Nephron progenitor cell (in vitro differentiated cells): ENCODE measurements at regions not wholly inside any gene's neighbourhood (a gene's known extent, or its start where the extent isn't known, plus 50 kb on each side); places are given as distances from the start of the nearest gene placed in this dataset.

ENCODE experiments used
- DNase-seq: peaks from one replicate; pipeline ENCODE4 v3.0.0; 2021
- H3K27ac Mint-ChIP-seq: 2 replicates; pipeline ENCODE4 v1.8.0; 2021; ENCODE audit warnings: mild to moderate bottlenecking, moderate library complexity, mixed read lengths
- H3K27me3 Mint-ChIP-seq: 2 replicates; pipeline ENCODE4 v1.8.0; 2021; ENCODE audit warnings: mild to moderate bottlenecking, low read depth, mixed read lengths; ENCODE audit not compliant: poor library complexity
- H3K36me3 Mint-ChIP-seq: 2 replicates; pipeline ENCODE4 v1.8.0; 2021; ENCODE audit warnings: low read depth, mixed read lengths
- H3K4me1 Mint-ChIP-seq: 2 replicates; pipeline ENCODE4 v1.8.0; 2021; ENCODE audit warnings: mixed read lengths
- H3K4me3 Mint-ChIP-seq: 2 replicates; pipeline ENCODE4 v1.8.0; 2021; ENCODE audit warnings: mild to moderate bottlenecking, moderate library complexity, mixed read lengths
- H3K9me3 Mint-ChIP-seq: 2 replicates; pipeline ENCODE4 v1.8.0; 2021; ENCODE audit warnings: mild to moderate bottlenecking, moderate library complexity, mixed read lengths
- TF ChIP-seq, protein P1 (sequence below): fragments of 200-600 bp; sonication (generic); IDR thresholded peaks from 2 replicates; pipeline ENCODE4 v1.5.0; 2021; ENCODE audit warnings: antibody characterized with exemption

- H3K4me3 Mint-ChIP-seq, result no peak overlapping the region
- H3K27ac Mint-ChIP-seq, result no peak overlapping the region
- peaks cover 22% of the 10 kb centered on the region for H3K27me3 Mint-ChIP-seq
- TF ChIP-seq, protein P1, sequence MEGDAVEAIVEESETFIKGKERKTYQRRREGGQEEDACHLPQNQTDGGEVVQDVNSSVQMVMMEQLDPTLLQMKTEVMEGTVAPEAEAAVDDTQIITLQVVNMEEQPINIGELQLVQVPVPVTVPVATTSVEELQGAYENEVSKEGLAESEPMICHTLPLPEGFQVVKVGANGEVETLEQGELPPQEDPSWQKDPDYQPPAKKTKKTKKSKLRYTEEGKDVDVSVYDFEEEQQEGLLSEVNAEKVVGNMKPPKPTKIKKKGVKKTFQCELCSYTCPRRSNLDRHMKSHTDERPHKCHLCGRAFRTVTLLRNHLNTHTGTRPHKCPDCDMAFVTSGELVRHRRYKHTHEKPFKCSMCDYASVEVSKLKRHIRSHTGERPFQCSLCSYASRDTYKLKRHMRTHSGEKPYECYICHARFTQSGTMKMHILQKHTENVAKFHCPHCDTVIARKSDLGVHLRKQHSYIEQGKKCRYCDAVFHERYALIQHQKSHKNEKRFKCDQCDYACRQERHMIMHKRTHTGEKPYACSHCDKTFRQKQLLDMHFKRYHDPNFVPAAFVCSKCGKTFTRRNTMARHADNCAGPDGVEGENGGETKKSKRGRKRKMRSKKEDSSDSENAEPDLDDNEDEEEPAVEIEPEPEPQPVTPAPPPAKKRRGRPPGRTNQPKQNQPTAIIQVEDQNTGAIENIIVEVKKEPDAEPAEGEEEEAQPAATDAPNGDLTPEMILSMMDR, result no peak
- H3K9me3 Mint-ChIP-seq, result no peaks in the 10 kb centered on the region
- H3K36me3 Mint-ChIP-seq, result no peaks in the 10 kb centered on the region
- H3K4me1 Mint-ChIP-seq, result peaks cover 24% of the 10 kb centered on the region
- peak; percentile 70 for DNase-seq
Measured at GRCh38 chr10:130362308-130362761, 226.1 kb downstream of the GLRX3 start.

DNA sequence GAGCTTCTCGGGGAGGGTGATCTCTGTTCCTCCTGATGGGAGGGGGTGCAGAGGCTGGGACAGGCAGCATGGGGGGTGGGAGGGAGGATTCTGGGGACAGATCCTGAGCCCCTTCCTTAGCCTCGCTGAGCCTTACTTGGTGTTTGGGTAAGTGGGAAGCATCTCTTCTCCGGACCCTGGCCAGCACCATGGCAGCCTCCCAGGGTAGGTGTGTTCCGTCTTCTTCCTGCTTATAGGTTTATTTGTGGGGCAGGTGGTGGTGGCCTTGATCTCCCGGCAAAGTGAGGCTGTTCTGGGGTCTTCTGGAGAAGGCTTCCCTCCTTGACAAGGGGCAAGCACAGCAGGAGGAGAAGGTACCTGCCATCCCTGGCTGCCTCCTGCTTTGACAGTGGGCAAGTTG lies 226.9 kb downstream of the GLRX3 start:
- Mint-ChIP-seq H3K27ac (no peak overlapping the region), H3K4me3 (no peak overlapping the region), H3K4me1 (peaks cover 24% of the 10 kb centered on the region), H3K36me3 (no peaks in the 10 kb centered on the region), H3K9me3 (no peaks in the 10 kb centered on the region), H3K27me3 (peaks cover 22% of the 10 kb centered on the region)
- DNase-seq, result no peak
- TF ChIP-seq, protein P1, result no peak

DNA sequence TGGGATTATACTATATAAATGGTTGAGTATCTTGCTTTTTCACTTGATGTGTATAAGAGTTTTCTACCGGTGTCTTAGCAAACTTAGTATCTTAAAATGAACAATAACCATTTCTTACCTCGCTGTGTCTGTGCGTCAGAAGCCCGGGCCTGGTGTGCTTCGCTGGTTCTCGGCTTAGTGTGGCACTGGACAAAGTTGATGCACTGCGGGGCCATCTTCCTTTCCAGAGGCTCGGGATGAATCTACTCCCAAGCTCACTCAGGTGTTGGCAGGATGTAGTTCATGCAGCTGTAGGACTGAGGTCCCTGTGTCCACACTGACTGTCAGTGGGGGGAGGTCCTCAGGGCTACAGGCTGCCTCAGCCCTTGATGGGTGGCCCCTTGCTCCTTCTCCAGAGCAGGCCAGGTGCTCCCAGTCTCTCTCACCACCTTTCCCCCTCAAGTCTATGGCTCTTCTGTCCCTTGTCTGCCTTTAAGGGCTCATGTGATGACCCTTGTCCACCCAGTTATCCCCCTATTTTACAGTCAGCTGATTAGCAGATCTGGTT lies 227.8 kb downstream of the GLRX3 start:
- DNase-seq, result no peak
- peaks cover 18% of the 10 kb centered on the region for H3K27me3 Mint-ChIP-seq
- no peaks in the 10 kb centered on the region for H3K36me3 Mint-ChIP-seq
- TF ChIP-seq, protein P1, result no peak
- no peak overlapping the region for H3K27ac Mint-ChIP-seq
- H3K4me3 Mint-ChIP-seq, result no peak overlapping the region
- peaks cover 24% of the 10 kb centered on the region for H3K4me1 Mint-ChIP-seq
- no peaks in the 10 kb centered on the region for H3K9me3 Mint-ChIP-seq

DNA sequence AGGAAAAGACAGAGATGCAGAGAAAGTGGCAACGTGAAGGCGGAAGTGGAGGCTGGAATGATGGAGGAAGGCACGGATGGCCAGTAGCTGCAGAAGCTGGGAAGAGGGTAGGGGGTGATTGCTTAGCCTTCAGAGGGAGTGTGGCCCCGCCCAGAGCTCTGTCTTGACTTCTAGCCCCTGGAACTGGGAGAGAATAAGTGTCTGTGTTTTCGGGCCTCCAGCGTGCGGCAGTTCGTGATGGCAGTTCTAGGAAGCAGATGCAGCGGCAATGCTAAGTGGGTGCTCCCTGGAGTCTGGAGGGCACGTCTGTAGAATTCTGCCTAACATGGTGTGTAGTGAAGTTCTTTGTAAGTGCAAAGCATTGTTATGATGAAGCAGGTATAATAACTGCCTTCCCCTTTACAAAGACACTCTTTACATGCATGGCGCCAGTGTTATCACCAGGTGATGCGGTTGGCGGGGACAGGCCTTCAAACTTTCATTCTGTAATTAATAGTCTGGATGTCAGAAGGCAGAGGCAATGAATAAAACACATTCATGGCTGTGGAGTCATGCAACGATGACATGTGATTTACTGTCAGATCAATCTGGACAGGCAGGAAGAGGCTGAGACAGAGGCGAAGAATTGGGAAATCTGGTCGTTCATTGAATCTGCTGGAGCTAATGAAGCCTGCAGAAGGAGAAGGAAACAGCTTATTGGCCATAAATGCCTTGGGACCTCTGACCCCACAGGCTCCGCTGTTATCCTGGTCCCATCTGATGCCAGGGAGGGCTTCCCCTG lies 228.6 kb downstream of the GLRX3 start:
- H3K9me3 Mint-ChIP-seq, result no peaks in the 10 kb centered on the region
- no peaks in the 10 kb centered on the region for H3K36me3 Mint-ChIP-seq
- H3K4me1 Mint-ChIP-seq, result peaks cover 24% of the 10 kb centered on the region
- TF ChIP-seq, protein P1, result no peak
- peaks cover 20% of the 10 kb centered on the region for H3K27me3 Mint-ChIP-seq
- no peak overlapping the region for H3K4me3 Mint-ChIP-seq
- DNase-seq, result no peak
- no peak overlapping the region for H3K27ac Mint-ChIP-seq

DNA sequence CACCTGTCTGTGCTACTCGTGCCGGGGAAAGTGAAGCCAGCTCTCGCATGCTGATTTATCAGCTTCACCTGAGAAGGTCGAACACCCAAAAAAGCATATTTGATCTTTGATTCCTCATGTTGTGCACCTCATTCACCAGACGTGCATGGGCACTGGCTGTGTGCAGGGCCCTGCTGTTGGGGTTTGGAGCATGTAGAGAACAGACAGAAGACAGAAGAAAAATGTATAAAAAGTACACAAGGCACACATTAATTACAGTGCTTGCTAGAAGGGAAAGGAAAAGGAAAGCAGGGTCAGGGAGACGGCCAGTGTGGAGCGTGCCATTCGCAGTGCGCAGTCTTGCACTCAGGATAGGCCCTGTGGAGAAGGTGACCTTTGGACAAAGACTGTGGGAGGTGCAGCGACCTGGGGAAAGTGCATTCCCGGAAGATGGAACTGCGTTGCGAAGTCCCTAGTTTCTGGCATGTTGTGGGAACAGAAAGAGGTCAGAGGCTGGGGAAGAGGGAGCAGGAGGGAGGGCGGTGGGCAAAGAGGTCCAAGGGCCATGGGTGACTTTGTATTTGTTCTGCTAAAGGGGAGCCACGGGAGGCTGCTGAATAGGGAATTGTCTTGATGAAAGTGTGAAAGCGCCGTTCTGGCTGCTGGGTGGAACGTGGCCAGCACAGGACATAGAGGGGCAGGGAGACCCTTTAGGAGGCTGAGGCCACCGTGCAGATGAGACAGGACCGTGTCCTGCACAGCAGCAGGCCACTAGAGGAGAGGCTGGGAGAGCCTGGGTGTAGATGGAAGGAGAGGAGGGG lies 232.8 kb downstream of the GLRX3 start:
- H3K27ac Mint-ChIP-seq, result no peak overlapping the region
- peaks cover 18% of the 10 kb centered on the region for H3K4me1 Mint-ChIP-seq
- DNase-seq, result no peak
- H3K9me3 Mint-ChIP-seq, result no peaks in the 10 kb centered on the region
- no peaks in the 10 kb centered on the region for H3K36me3 Mint-ChIP-seq
- no peak overlapping the region for H3K4me3 Mint-ChIP-seq
- peaks cover 12% of the 10 kb centered on the region for H3K27me3 Mint-ChIP-seq
- TF ChIP-seq, protein P1, result no peak
